AG10803 (cell line): ENCODE measurements at regions not wholly inside any gene's neighbourhood (a gene's known extent, or its start where the extent isn't known, plus 50 kb on each side); places are given as distances from the start of the nearest gene placed in this dataset.

ENCODE experiments used
- DNase-seq: peaks from one replicate; pipeline ENCODE4 v3.0.0; 2010; ENCODE audit warnings: low read depth
- H3K4me3 ChIP-seq: 2 replicates; pipeline ENCODE4 v1.5.1; 2011; ENCODE audit warnings: mild to moderate bottlenecking, low read length, control low read depth
- TF ChIP-seq, protein P1 (sequence below): conservative IDR thresholded peaks from 2 replicates; pipeline ENCODE4 v1.5.1; 2011; ENCODE audit warnings: mild to moderate bottlenecking, low read length, control low read depth, inconsistent platforms

DNA sequence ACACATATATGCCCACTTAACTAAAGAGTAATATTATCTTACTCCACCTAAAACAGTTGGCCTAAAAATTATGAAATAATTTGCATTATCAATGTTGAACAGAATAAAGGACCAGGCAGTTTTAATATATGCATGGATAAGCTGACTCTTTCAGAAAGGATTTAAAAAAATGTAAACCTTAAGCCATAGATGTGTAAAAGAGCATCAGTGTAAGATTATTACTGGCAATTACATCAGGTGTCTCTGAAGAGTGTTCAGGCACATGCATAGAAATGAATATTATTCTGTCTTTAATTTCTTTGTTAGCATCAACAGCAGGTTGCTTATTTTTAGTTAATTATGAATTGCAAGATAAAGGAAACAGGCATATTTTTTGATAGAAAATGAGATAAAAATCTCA is 1353.8 kb downstream of the C4orf33 start:
- no peak overlapping the region for H3K4me3 ChIP-seq
- TF ChIP-seq, protein P1, sequence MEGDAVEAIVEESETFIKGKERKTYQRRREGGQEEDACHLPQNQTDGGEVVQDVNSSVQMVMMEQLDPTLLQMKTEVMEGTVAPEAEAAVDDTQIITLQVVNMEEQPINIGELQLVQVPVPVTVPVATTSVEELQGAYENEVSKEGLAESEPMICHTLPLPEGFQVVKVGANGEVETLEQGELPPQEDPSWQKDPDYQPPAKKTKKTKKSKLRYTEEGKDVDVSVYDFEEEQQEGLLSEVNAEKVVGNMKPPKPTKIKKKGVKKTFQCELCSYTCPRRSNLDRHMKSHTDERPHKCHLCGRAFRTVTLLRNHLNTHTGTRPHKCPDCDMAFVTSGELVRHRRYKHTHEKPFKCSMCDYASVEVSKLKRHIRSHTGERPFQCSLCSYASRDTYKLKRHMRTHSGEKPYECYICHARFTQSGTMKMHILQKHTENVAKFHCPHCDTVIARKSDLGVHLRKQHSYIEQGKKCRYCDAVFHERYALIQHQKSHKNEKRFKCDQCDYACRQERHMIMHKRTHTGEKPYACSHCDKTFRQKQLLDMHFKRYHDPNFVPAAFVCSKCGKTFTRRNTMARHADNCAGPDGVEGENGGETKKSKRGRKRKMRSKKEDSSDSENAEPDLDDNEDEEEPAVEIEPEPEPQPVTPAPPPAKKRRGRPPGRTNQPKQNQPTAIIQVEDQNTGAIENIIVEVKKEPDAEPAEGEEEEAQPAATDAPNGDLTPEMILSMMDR = no peak
- DNase-seq = no peak

DNA sequence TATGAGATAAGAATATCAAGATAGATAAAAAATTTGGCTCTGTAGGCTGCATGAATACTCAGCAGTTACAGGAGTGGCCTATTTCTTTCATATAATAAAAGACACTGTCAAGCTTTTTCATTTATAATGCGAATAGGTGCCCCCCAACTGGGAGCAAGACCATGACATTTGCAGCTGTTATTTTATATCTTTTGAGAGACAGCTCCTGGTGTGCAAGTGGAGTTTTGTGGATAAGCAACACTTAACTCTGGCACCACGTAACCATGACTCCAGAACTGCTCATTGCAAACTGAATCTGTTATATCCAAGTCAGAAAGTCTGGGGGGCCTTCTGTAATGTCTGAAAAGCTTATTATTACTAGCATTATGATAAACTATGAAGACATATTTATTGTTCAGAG is 1372.4 kb downstream of the C4orf33 start:
- no peak overlapping the region for H3K4me3 ChIP-seq
- TF ChIP-seq, protein P1 = no peak
- DNase-seq = no peak

DNA sequence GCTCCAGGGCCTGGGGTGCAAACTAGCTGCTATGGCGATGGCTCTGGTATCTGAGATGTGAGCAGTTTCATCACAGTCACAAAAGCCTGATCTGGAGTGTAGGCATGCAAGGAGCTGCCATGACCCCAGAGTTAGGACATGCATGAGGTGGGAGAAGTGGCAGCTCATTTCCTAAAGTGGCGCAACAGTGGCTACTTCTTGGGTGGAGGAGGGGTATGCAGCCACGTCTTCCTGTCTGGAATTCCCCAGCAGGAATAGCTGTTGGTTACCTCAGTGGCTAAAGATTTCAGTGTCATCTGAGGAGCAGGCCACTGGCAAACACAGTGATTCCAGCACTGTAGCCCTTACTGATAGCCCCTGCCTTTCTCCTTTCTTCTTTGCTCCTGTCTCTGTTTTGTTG is 1382.5 kb downstream of the C4orf33 start:
- peak; percentile 62 for DNase-seq
- no peak overlapping the region for H3K4me3 ChIP-seq

DNA sequence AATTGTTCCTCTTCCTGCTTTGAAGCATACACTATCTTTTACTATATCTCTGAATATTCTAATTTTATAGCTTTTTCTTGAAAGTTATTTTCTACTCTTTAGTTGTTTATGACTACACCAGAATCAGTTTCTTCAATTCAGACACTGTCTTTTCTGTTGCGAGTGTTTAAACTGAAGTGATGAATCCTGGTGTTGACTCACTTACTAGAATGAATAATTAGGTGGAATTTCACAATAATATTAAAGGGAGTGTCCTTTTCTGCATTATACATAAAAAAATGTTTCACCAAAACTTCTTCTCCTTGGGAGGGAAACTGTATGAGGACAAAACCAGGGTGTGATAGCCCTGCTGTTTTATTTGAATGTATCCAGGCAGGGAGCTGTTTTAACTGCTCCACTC is 1383.1 kb downstream of the C4orf33 start:
- TF ChIP-seq, protein P1 = no peak
- peak; percentile 1 for DNase-seq
- no peak overlapping the region for H3K4me3 ChIP-seq

More for the DNA sequence above, 1382.5 kb downstream of the C4orf33 start:
- TF ChIP-seq, protein P1 = no peak

DNA sequence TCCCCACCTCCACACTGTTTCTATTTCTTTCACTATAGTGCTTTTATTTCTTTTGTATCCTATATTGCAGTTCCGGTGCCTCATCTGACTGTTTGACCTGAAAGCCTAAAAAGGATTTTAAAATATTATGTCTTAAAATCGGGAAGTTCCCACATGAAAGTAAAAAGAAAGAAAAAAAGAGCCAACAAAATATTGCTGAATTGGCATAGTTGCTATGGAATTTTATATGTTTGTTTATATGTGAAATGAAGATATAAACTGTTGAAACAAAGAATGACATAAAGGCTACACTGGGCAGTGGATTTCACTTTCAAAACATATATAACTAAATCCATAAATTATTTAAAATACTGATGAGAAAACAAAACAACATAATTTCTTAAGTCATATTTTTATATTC is 1383.7 kb downstream of the C4orf33 start:
- no peak for DNase-seq
- no peak overlapping the region for H3K4me3 ChIP-seq
- TF ChIP-seq, protein P1 = no peak

DNA sequence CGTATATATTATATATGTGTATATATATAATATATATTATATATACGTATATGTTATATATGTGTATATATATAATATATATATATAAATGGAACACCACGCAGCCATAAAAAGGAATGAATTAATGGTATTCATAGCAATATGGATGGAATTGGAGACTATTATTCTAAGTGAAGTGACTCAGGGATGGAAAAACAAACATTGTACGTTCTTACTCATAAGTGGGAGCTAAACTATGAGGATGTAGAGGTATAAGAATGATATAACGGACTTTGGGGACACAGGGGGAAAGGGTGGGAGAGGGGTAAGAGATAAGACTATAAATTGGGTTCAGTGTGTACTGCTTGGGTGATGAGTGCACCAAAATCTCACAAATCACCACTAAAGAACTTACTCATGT is 1388.9 kb downstream of the C4orf33 start:
- no peak for DNase-seq
- H3K4me3 ChIP-seq = no peak overlapping the region
- TF ChIP-seq, protein P1 = no peak

DNA sequence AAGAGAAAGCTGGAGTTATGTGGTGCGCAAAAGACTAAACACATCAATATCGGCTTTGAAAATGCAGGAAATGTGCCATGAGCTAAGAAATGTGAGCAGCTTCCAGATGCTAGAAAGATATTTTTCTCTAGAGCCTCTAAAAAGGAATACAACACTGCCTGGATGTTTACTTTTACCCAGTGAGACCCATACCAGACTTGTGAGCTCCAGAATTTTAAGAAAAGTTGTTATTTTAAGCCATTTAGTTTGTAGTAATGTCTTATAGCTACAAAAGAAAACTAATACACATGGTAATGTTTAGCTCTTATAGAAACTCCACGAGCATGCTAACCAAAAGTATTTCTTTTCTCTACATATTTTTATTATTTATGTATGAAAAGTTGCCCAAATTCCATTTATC is 1389.4 kb downstream of the C4orf33 start:
- H3K4me3 ChIP-seq = no peak overlapping the region
- no peak for DNase-seq
- TF ChIP-seq, protein P1 = no peak
